GM23338 (cell line): ENCODE measurements at regions not wholly inside any gene's neighbourhood (a gene's known extent, or its start where the extent isn't known, plus 50 kb on each side); places are given as distances from the start of the nearest gene placed in this dataset.

Experiments
- ATAC-seq: fragments of 200-7000 bp; cut with Tn5 transposase; 3 replicates; pipeline ENCODE4 v1.9.1; 2020
- DNase-seq: peaks from one replicate; pipeline ENCODE4 v3.0.0-alpha.2; 2015; ENCODE audit warnings: low spot score
- H2AFZ ChIP-seq: fragments of 200-600 bp; sonication (generic); 2 replicates; pipeline ENCODE4 v1.8.0; 2016; ENCODE audit warnings: antibody characterized with exemption, mild to moderate bottlenecking, moderate library complexity
- H3F3A ChIP-seq: fragments of 200-600 bp; sonication (generic); replicated peaks from 2 replicates; pipeline ENCODE4 v1.8.0; 2017; ENCODE audit warnings: antibody characterized with exemption, mixed run types, low read depth
- H3K27ac ChIP-seq: fragments of 200-600 bp; sonication (generic); 2 replicates; pipeline ENCODE4 v1.6.1; 2016; ENCODE audit warnings: low read depth
- H3K27me3 ChIP-seq: fragments of 200-600 bp; sonication (generic); 2 replicates; pipeline ENCODE4 v1.8.0; 2016; ENCODE audit warnings: mild to moderate bottlenecking, mixed run types, moderate library complexity; ENCODE audit not compliant: insufficient read depth
- H3K36me3 ChIP-seq: fragments of 200-600 bp; sonication (generic); 2 replicates; pipeline ENCODE4 v1.8.0; 2016; ENCODE audit warnings: mild to moderate bottlenecking; ENCODE audit not compliant: insufficient read depth
- H3K4me1 ChIP-seq: fragments of 200-600 bp; sonication (generic); 2 replicates; pipeline ENCODE4 v1.8.0; 2016; ENCODE audit warnings: mild to moderate bottlenecking, moderate library complexity; ENCODE audit not compliant: insufficient read depth
- H3K4me2 ChIP-seq: fragments of 200-600 bp; sonication (generic); 2 replicates; pipeline ENCODE4 v1.7.1; 2017; ENCODE audit warnings: mixed run types
- H3K4me3 ChIP-seq: fragments of 200-600 bp; sonication (generic); 2 replicates; pipeline ENCODE4 v1.6.1; 2016; ENCODE audit warnings: mixed run types
- H3K79me2 ChIP-seq: fragments of 200-600 bp; sonication (generic); replicated peaks from 2 replicates; pipeline ENCODE4 v1.8.0; 2017; ENCODE audit warnings: mild to moderate bottlenecking; ENCODE audit not compliant: insufficient read depth
- H3K9me2 ChIP-seq: fragments of 200-600 bp; sonication (generic); 2 replicates; pipeline ENCODE4 v1.8.0; 2017; ENCODE audit not compliant: insufficient read depth
- H4K20me1 ChIP-seq: fragments of 200-600 bp; sonication (generic); replicated peaks from 2 replicates; pipeline ENCODE4 v1.8.0; 2017; ENCODE audit warnings: mild to moderate bottlenecking; ENCODE audit not compliant: insufficient read depth
- H3K27ac Mint-ChIP-seq: 2 replicates; pipeline ENCODE4 v1.8.0; 2020; ENCODE audit warnings: inconsistent platforms, mild to moderate bottlenecking, moderate library complexity, mixed read lengths
- H3K27me3 Mint-ChIP-seq: 3 replicates; pipeline ENCODE4 v1.8.0; 2022; ENCODE audit warnings: low read depth, mild to moderate bottlenecking, moderate library complexity, mixed read lengths, inconsistent platforms; ENCODE audit not compliant: insufficient read depth, poor library complexity
- H3K36me3 Mint-ChIP-seq: 3 replicates; pipeline ENCODE4 v1.8.0; 2021; ENCODE audit warnings: low read depth, mild to moderate bottlenecking, inconsistent platforms, moderate library complexity, mixed read lengths
- H3K4me1 Mint-ChIP-seq: 3 replicates; pipeline ENCODE4 v1.8.0; 2020; ENCODE audit warnings: mild to moderate bottlenecking, inconsistent platforms, mixed read lengths
- H3K4me3 Mint-ChIP-seq: 3 replicates; pipeline ENCODE4 v1.8.0; 2021; ENCODE audit warnings: moderate library complexity, mild to moderate bottlenecking, inconsistent platforms, mixed read lengths
- H3K9me3 Mint-ChIP-seq: 3 replicates; pipeline ENCODE4 v1.8.0; 2020; ENCODE audit warnings: moderate library complexity, mild to moderate bottlenecking, inconsistent platforms, mixed read lengths
- CREB1 ChIP-seq: fragments of 250-450 bp; sonication (Bioruptor Pico); IDR thresholded peaks from 2 replicates; pipeline ENCODE4 v1.5.0; 2020; ENCODE audit warnings: low read depth, mild to moderate bottlenecking, moderate library complexity
- EZH2 ChIP-seq: fragments of 200-600 bp; sonication (generic); IDR thresholded peaks from one replicate; pipeline ENCODE4 v1.8.0; 2017; ENCODE audit warnings: antibody characterized with exemption, mild to moderate bottlenecking, low read depth; ENCODE audit not compliant: unreplicated experiment
- EZH2phosphoT487 ChIP-seq: fragments of 200-600 bp; sonication (generic); IDR thresholded peaks from one replicate; pipeline ENCODE4 v1.8.1; 2018; ENCODE audit warnings: antibody characterized with exemption; ENCODE audit not compliant: unreplicated experiment
- JUNB ChIP-seq: IDR thresholded peaks from one replicate; pipeline ENCODE4 v1.6.1; 2016; ENCODE audit warnings: antibody characterized with exemption; ENCODE audit not compliant: unreplicated experiment
- NANOG ChIP-seq: IDR thresholded peaks from 2 replicates; pipeline ENCODE4 v1.6.1; 2016; ENCODE audit warnings: antibody characterized with exemption, borderline replicate concordance
- POLR2AphosphoS5 ChIP-seq: IDR thresholded peaks from 2 replicates; pipeline ENCODE4 v1.6.1; 2016; ENCODE audit warnings: antibody characterized with exemption, low read depth
- STAT1 ChIP-seq: IDR thresholded peaks from one replicate; pipeline ENCODE4 v1.6.1; 2016; ENCODE audit warnings: antibody characterized with exemption; ENCODE audit not compliant: unreplicated experiment
- ZNF114 ChIP-seq: fragments of 250-450 bp; sonication (Bioruptor Pico); IDR thresholded peaks from 2 replicates; pipeline ENCODE4 v1.5.0; 2020; ENCODE audit warnings: mild to moderate bottlenecking, moderate library complexity
- ZNF331 ChIP-seq: fragments of 250-450 bp; sonication (Bioruptor Pico); IDR thresholded peaks from 2 replicates; pipeline ENCODE4 v1.5.0; 2020; ENCODE audit warnings: low read depth, mild to moderate bottlenecking, moderate library complexity
- TF ChIP-seq, protein P1 (sequence below): IDR thresholded peaks from 2 replicates; pipeline ENCODE4 v1.6.1; 2016; ENCODE audit warnings: antibody characterized with exemption
- TF ChIP-seq, protein P2 (sequence below), 2 experiments: fragments of 200-600 bp in 1 of 2; sonication (generic) in 1 of 2; conservative IDR thresholded peaks; 2 replicates each; pipeline versions ENCODE4 v1.5.1 to v1.6.1; 2016 to 2017; ENCODE audit warnings: antibody characterized with exemption in 2 of 2, low read depth in 2 of 2, mild to moderate bottlenecking in 2 of 2, moderate library complexity in 1 of 2
- TF ChIP-seq, protein P3 (sequence below): IDR thresholded peaks from one replicate; pipeline ENCODE4 v1.6.1; 2018; ENCODE audit warnings: antibody characterized with exemption; ENCODE audit not compliant: unreplicated experiment

DNA sequence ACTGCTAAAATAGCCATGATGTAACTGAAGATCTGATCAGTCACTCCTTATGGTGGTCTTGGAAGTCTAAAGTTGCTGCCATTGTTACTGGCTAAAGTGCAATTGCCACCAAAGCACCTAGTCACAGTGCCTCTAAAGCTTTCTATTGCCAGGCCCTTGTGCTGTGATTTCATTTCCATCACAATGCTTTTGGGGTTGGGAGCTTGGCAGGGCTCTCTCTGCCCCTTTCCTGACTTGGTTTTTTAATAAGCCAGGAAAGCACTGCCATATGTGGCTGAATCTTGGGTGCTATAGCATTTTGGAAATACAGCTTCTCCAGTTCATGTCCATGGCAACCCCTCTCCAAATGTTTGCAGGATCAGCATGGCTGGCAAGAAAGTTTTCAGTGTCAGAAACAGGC lies 1712.4 kb upstream of the TENM3 start:
- Mint-ChIP-seq H3K36me3 (no peaks in the 10 kb centered on the region), H3K27me3 (no peaks in the 10 kb centered on the region), H3K27ac (no peak overlapping the region), H3K9me3 (peaks cover 5% of the 10 kb centered on the region; the same call in 2 of the 3 replicates), H3K4me3 (no peak overlapping the region), H3K4me1 (peaks cover 16% of the 10 kb centered on the region)
- TF ChIP-seq, protein P1, sequence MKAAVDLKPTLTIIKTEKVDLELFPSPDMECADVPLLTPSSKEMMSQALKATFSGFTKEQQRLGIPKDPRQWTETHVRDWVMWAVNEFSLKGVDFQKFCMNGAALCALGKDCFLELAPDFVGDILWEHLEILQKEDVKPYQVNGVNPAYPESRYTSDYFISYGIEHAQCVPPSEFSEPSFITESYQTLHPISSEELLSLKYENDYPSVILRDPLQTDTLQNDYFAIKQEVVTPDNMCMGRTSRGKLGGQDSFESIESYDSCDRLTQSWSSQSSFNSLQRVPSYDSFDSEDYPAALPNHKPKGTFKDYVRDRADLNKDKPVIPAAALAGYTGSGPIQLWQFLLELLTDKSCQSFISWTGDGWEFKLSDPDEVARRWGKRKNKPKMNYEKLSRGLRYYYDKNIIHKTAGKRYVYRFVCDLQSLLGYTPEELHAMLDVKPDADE: no peak
- TF ChIP-seq, protein P2, sequence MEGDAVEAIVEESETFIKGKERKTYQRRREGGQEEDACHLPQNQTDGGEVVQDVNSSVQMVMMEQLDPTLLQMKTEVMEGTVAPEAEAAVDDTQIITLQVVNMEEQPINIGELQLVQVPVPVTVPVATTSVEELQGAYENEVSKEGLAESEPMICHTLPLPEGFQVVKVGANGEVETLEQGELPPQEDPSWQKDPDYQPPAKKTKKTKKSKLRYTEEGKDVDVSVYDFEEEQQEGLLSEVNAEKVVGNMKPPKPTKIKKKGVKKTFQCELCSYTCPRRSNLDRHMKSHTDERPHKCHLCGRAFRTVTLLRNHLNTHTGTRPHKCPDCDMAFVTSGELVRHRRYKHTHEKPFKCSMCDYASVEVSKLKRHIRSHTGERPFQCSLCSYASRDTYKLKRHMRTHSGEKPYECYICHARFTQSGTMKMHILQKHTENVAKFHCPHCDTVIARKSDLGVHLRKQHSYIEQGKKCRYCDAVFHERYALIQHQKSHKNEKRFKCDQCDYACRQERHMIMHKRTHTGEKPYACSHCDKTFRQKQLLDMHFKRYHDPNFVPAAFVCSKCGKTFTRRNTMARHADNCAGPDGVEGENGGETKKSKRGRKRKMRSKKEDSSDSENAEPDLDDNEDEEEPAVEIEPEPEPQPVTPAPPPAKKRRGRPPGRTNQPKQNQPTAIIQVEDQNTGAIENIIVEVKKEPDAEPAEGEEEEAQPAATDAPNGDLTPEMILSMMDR (conservative IDR thresholded peaks at IDR 0.05; ENCODE audit: low read depth in 2 of 2): no peak
- TF ChIP-seq EZH2phosphoT487 (no peak), ZNF331 (CRISPR knock-in tag) (no peak), JUNB (no peak), STAT1 (no peak), CREB1 (CRISPR knock-in tag) (no peak)
- TF ChIP-seq, protein P3, sequence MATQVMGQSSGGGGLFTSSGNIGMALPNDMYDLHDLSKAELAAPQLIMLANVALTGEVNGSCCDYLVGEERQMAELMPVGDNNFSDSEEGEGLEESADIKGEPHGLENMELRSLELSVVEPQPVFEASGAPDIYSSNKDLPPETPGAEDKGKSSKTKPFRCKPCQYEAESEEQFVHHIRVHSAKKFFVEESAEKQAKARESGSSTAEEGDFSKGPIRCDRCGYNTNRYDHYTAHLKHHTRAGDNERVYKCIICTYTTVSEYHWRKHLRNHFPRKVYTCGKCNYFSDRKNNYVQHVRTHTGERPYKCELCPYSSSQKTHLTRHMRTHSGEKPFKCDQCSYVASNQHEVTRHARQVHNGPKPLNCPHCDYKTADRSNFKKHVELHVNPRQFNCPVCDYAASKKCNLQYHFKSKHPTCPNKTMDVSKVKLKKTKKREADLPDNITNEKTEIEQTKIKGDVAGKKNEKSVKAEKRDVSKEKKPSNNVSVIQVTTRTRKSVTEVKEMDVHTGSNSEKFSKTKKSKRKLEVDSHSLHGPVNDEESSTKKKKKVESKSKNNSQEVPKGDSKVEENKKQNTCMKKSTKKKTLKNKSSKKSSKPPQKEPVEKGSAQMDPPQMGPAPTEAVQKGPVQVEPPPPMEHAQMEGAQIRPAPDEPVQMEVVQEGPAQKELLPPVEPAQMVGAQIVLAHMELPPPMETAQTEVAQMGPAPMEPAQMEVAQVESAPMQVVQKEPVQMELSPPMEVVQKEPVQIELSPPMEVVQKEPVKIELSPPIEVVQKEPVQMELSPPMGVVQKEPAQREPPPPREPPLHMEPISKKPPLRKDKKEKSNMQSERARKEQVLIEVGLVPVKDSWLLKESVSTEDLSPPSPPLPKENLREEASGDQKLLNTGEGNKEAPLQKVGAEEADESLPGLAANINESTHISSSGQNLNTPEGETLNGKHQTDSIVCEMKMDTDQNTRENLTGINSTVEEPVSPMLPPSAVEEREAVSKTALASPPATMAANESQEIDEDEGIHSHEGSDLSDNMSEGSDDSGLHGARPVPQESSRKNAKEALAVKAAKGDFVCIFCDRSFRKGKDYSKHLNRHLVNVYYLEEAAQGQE: no peak
- Histone ChIP-seq H3K4me1 (no peaks in the 10 kb centered on the region), H3K27ac (no peak overlapping the region), H3K9me2 (no peaks in the 10 kb centered on the region), H3F3A (no peaks in the 10 kb centered on the region), H3K4me2 (no peak overlapping the region), H4K20me1 (no peaks in the 10 kb centered on the region), H2AFZ (0 out of 2 replicates have a peak overlapping the region, but pooled peaks have one; percentile 25), H3K79me2 (no peaks in the 10 kb centered on the region), H3K4me3 (no peak overlapping the region), H3K27me3 (no peaks in the 10 kb centered on the region), H3K36me3 (no peaks in the 10 kb centered on the region)
- ATAC-seq: peak; percentile 40; the same call in 2 of the 3 replicates
- no peak for DNase-seq

DNA sequence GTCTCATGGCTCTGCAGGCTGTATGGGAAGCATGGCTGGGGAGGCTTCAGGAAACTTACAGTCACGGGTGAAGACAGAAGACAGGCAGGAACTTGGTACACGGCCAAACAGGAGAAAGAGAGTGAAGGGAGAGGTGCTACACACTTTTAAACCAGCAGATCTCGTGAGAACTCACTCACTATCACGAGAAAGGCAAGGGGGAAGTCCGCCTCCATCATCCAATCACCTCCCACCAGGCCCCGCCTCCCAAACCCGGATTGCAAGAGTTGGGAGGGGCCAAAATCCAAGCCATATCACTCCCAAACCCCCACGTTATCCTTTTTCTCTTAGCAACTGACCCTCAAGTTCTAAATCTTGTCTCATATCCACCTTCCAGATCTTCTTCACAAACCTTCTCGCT lies 1710.5 kb upstream of the TENM3 start:
- Histone ChIP-seq H3K9me2 (no peaks in the 10 kb centered on the region), H3K4me2 (no peak overlapping the region)
- H3K27me3 Mint-ChIP-seq: no peaks in the 10 kb centered on the region
- TF ChIP-seq JUNB: no peak
- TF ChIP-seq, protein P3: no peak
- TF ChIP-seq, protein P2 (conservative IDR thresholded peaks at IDR 0.05; ENCODE audit: low read depth in 2 of 2): no peak
- no peak for TF ChIP-seq EZH2
- no peak for TF ChIP-seq POLR2AphosphoS5
- no peak for TF ChIP-seq CREB1 (CRISPR knock-in tag)
- no peak for TF ChIP-seq ZNF114 (CRISPR knock-in tag)
- TF ChIP-seq NANOG: no peak
- no peak for TF ChIP-seq ZNF331 (CRISPR knock-in tag)

More for the DNA sequence above, 1710.5 kb upstream of the TENM3 start:
- H2AFZ ChIP-seq: peak overlapping the region; percentile 83
- no peaks in the 10 kb centered on the region for H3F3A ChIP-seq
- no peak overlapping the region for H3K4me3 Mint-ChIP-seq
- H3K4me1 ChIP-seq: peaks cover 3% of the 10 kb centered on the region
- H3K36me3 Mint-ChIP-seq: no peaks in the 10 kb centered on the region
- DNase-seq: peak; percentile 14
- H3K27ac ChIP-seq: no peak overlapping the region
- ATAC-seq: no peak
- H3K27me3 ChIP-seq: no peaks in the 10 kb centered on the region
- H3K27ac Mint-ChIP-seq: no peak overlapping the region
- H3K4me1 Mint-ChIP-seq: peaks cover 22% of the 10 kb centered on the region
- peaks cover 5% of the 10 kb centered on the region; the same call in 2 of the 3 replicates for H3K9me3 Mint-ChIP-seq
- H4K20me1 ChIP-seq: no peaks in the 10 kb centered on the region
- H3K4me3 ChIP-seq: no peak overlapping the region
- H3K36me3 ChIP-seq: no peaks in the 10 kb centered on the region
- no peaks in the 10 kb centered on the region for H3K79me2 ChIP-seq
